Ishikawa (cell line): ENCODE measurements at regions not wholly inside any gene's neighbourhood (a gene's known extent, or its start where the extent isn't known, plus 50 kb on each side); places are given as distances from the start of the nearest gene placed in this dataset.

ENCODE experiments used
- CEBPB ChIP-seq: IDR thresholded peaks from 2 replicates; pipeline ENCODE4 v1.6.1; 2012
- EGR1 ChIP-seq: IDR thresholded peaks from 2 replicates; pipeline ENCODE4 v1.6.1; 2012
- EP300 ChIP-seq: IDR thresholded peaks from 2 replicates; pipeline ENCODE4 v1.6.1; 2012; ENCODE audit warnings: borderline replicate concordance
- TCF12 ChIP-seq: IDR thresholded peaks from 2 replicates; pipeline ENCODE4 v1.6.1; 2012; ENCODE audit warnings: low read depth
- TEAD4 ChIP-seq: IDR thresholded peaks from 2 replicates; pipeline ENCODE4 v1.6.1; 2012
- YY1 ChIP-seq: IDR thresholded peaks from 2 replicates; pipeline ENCODE4 v1.6.1; 2012; ENCODE audit warnings: low read depth
- TF ChIP-seq, protein P1 (sequence below): IDR thresholded peaks from 2 replicates; pipeline ENCODE4 v1.6.1; 2012

DNA sequence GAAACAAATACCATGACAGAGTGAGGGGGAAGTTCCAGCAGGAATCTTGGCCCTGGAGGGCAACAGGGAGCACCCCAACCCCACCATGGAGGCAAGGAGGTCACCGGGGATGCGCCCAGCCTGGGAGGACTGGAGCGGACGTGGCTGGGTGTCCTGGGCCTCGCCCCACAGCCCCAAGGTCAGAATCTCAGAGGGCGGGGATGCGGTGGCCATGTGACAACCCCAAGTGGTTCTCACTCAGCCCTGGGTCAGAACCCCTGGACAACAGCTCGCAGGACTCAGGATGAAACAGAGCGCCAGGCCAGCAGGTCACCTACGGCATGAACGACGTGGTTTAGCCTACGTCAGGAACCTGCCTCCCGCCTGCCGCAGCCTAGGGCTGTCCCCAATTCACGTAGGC lies 64.0 kb upstream of the ZNF354A start:
- TF ChIP-seq, protein P1, sequence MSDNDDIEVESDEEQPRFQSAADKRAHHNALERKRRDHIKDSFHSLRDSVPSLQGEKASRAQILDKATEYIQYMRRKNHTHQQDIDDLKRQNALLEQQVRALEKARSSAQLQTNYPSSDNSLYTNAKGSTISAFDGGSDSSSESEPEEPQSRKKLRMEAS, result no peak
- TF ChIP-seq EP300 (no peak), TEAD4 (no peak), CEBPB (no peak), YY1 (no peak), EGR1 (no peak), TCF12 (no peak)
